GM18951 (cell line): ENCODE measurements at regions not wholly inside any gene's neighbourhood (a gene's known extent, or its start where the extent isn't known, plus 50 kb on each side); places are given as distances from the start of the nearest gene placed in this dataset.

Experiments used
- POLR2A ChIP-seq: IDR thresholded peaks from 4 replicates; pipeline ENCODE4 v1.6.1; 2011; ENCODE audit warnings: mild to moderate bottlenecking; ENCODE audit not compliant: insufficient read length, insufficient read depth; ENCODE audit errors: extremely low read depth
- in situ Hi-C: fragments of 300-500 bp; cut with MboI; formaldehyde crosslinking; loops from one replicate; pipeline ENCODE4 v1.12.0; 2022; ENCODE audit warnings: low sequenced_read_pairs, mixed read lengths, inconsistent platforms; ENCODE audit not compliant: unreplicated experiment

DNA sequence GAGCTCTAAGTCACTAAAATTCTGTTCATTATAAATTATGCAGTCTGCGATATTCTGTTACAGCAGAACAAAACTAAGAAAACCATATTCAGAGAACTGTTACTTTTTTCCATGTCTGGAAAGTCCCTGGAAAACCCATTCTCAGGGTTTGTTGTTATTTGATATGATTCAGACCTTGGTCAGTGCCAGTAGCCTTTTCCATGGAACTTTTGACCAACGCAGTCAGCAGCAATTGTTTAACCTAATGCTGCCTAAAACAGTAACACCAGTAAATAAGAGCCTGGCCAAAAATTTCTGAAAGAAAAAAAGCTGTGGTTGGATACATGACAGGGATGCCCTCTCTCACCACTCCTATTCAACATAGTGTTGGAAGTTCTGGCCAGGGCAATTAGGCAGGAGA, 402.7 kb downstream of the TBC1D4 start:
- TF ChIP-seq POLR2A: no peak
- in situ Hi-C loops: no loop called here

GRCh38 chr13:75076476-75076875, 405.5 kb downstream of the TBC1D4 start:
- TF ChIP-seq POLR2A: no peak
- in situ Hi-C loops: no loop called here

DNA sequence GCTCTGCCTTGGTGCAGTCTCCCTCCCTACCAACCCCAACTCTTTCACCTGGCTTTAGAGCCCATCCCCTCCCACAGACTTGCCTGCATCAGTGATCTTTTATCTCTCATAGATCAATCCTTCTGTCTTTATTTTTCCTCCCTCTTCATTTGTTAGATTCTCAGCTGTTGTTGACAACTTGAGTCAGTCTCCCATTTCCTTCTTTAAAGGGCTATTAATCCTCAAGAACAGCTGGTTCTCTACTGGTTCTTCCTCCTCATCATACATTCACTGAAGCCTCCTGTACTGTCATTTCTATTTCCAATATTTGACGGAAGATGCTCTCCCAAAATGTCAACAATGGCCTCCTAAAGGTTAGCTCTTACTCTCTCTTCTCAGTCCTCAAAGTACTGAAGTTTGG, 408.2 kb downstream of the TBC1D4 start:
- in situ Hi-C loops: no loop called here
- no peak for TF ChIP-seq POLR2A

DNA sequence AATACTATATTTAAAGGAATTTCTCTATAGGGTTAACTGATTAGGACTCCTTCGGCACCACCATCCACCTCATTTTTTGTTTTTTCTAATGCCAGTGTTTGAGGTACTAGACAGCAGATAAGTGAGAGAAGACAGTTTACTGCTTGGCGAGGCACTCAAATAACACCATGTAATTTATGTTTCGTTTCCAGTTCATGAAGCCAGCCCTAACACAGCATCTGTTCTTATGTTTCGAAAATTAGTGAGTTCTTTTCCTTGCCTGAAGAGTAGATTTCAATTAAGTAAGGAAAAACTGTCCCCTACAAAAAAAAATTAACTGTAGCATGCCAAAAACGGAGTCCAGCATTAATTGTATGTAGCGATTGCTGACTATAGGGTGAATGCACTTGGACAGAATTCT, 409.1 kb downstream of the TBC1D4 start:
- TF ChIP-seq POLR2A: no peak
- in situ Hi-C loops: no loop called here

- TF ChIP-seq POLR2A: no peak
- in situ Hi-C loops: no loop called here
These were observed 409.6 kb downstream of the TBC1D4 start for GRCh38 chr13:75072368-75072767.

- in situ Hi-C loops: no loop called here
- no peak for TF ChIP-seq POLR2A
These were observed 410.2 kb downstream of the TBC1D4 start for GRCh38 chr13:75071796-75072195.

- no peak for TF ChIP-seq POLR2A
- in situ Hi-C loops: no loop called here
These were observed 410.6 kb downstream of the TBC1D4 start for GRCh38 chr13:75071395-75071794.

GRCh38 chr13:75061909-75062308, 420.1 kb downstream of the TBC1D4 start:
- no peak for TF ChIP-seq POLR2A
- in situ Hi-C loops: no loop called here

DNA sequence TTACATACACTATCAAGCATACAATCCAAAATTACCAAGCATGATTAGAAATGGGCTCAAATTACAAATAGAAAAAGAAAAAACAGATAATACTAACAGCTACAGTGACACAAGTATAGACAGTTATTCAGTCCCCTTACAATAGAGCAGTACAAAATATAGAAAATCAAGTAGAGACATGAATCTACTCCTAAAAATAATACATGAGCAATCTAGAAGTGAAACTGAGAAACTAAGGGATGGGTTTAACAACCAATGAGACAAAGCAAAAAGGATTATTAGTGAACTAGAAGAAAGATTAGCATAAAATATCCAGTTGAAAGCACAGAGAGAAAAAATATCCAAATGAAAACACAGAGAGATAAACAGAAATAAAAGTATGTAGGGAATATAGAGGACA, 426.7 kb downstream of the TBC1D4 start:
- TF ChIP-seq POLR2A: no peak
- in situ Hi-C loops: no loop called here

DNA sequence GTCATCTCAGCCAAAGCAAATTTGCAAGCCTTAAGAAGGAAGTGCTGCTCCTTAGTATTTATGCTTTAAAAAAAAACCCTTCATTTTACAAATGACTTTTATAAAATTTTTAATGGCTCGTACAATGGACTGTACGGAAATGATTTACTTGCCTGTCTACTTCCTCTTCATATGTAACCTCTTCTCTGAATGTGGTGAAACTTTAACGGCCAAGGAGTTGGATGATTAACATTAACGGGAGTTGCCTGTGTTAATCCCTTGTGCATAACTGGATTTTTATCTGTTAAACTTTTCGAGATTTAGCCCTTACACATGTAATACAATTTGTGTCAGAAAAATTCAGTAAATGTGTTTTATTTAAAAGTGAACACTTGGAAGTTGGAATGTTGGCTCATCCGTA, 429.4 kb downstream of the TBC1D4 start:
- no peak for TF ChIP-seq POLR2A
- in situ Hi-C loops: no loop called here

DNA sequence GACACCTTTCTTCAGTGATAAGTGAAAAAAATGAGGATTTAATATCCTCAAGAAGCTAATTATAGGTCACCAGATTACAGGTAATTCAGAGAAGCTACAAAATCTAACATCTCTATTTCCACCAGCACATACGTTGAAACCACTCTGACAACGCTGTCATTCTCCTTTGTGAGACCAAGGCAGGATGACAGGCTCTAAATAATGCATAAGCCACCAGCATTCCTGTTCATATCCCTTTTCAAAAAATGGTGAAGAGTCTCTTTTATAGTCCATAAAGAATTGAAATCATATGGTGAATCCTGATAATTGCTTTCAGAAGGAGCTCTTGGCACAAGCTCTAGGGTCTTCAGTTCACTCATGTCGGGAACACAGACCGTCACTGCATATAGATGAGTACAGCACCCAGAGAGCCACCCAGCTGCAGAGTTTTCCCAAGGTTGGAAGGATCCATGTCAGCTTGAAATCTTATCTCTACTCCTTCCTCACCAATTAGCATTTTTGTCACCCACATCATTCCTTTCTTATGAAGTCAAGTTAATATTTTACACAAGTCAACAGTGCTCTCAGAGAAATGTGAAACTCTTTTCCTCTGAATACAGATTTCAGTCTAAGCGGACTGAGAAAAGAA, 431.4 kb downstream of the TBC1D4 start:
- in situ Hi-C loops: no loop called here
- TF ChIP-seq POLR2A: no peak

GRCh38 chr13:75049735-75050335, 432.1 kb downstream of the TBC1D4 start:
- no peak for TF ChIP-seq POLR2A
- in situ Hi-C loops: no loop called here

- in situ Hi-C loops: no loop called here
- TF ChIP-seq POLR2A: no peak
These were observed 439.2 kb downstream of the TBC1D4 start for GRCh38 chr13:75042807-75043206.

DNA sequence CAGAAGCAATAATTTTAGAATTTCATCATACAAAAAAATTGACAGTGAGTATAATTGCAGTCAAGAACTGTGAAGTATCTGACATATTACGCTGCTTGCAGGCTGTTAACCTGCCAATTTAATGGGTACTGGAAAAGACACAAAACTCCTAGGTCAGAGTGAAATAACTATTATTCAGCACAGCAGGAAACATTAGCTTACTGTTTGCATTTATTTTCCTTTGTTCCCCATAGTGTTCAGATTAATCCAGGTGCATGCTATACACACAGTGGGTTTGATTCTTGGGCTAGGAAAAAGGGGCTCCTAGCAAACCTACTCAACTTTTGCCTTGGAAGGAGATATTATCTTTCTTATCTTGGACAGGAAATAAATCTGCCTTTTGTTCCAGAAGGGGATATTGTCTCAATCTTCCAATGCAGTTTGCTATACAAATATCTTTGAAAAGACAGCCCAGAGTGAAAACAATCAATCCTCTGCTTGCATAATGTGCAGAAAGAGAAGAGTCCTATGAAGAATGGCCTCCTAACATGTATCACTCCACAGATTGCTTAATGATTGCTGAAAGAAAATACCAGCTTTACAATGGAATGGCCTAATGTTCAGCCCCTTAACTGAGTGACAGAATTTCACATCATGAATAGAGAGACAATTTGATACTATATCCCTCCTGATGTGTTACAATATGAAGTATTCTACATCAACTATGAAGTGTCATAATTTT, 443.4 kb downstream of the TBC1D4 start:
- no peak for TF ChIP-seq POLR2A

More for the DNA sequence above, 443.4 kb downstream of the TBC1D4 start:
- in situ Hi-C loops: no loop called here
